Activated T-helper 17 cell treated with anti-CD3 and anti-CD28 coated beads, Interleukin-2, amount 50 U/mL, for 72 hours (primary cell): ENCODE measurements at regions not wholly inside any gene's neighbourhood (a gene's known extent, or its start where the extent isn't known, plus 50 kb on each side); places are given as distances from the start of the nearest gene placed in this dataset.

Experiments
- ATAC-seq: fragments of 150-1000 bp; cut with Tn5 transposase; replicated peaks from 2 replicates; pipeline ENCODE4 v1.10.0; 2021; ENCODE audit warnings: mild to moderate bottlenecking, moderate library complexity
- H3K27ac Mint-ChIP-seq: one replicate; pipeline ENCODE4 v1.8.0; 2022; ENCODE audit warnings: mixed read lengths
- H3K27me3 Mint-ChIP-seq: one replicate; pipeline ENCODE4 v1.8.0; 2022; ENCODE audit warnings: mixed read lengths
- H3K36me3 Mint-ChIP-seq: one replicate; pipeline ENCODE4 v1.8.0; 2022; ENCODE audit warnings: low read depth, mild to moderate bottlenecking, mixed read lengths
- H3K4me1 Mint-ChIP-seq: one replicate; pipeline ENCODE4 v1.8.0; 2022; ENCODE audit warnings: mixed read lengths
- H3K4me3 Mint-ChIP-seq: one replicate; pipeline ENCODE4 v1.8.0; 2022; ENCODE audit warnings: mild to moderate bottlenecking, mixed read lengths
- H3K9me3 Mint-ChIP-seq: one replicate; pipeline ENCODE4 v1.8.0; 2022; ENCODE audit warnings: mixed read lengths

DNA sequence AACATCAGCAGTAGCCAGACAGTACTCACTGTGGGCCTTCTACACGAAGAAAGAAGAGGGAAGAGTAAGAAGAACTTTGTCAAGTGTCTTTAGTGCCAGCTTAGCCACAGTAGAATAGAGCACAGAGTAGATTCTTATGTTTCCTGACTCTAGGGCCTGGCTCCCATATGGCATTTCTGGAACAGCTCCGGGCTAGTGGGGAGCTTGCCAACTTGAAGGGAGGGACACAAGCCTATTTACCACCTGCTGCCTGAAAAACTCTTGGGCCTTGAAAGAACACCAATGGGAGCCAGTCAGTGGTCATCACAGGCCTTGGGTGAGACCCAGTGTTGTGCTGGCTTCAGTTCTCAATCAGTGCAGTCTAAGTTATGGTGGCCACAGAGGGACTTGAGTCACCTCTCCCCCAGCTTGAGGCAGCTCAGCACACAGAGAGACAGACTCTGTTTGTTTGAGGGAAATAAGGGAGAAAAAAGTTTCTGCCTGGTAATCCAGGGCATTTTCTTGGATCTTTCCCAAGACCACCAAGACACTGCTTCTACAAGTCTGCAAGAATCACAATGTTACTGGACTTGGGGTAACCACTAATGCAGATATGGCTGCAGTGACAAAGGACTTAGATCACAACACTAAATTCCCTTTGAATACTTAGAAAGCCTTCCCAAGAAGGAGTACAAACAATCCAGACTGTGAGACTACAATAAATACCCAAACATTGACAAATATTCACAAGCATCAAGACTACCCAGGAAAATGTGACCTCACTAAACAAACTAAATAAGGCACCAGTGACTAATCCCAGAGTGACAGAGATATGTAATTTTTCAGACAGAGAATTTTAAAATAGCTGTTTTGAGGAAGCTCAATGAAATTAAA lies 261.0 kb upstream of the NDST3 start:
- H3K27me3 Mint-ChIP-seq = no peaks in the 10 kb centered on the region
- peaks cover 8% of the 10 kb centered on the region for H3K9me3 Mint-ChIP-seq
- H3K4me1 Mint-ChIP-seq = no peaks in the 10 kb centered on the region
- no peak overlapping the region for H3K27ac Mint-ChIP-seq
- no peaks in the 10 kb centered on the region for H3K36me3 Mint-ChIP-seq
- ATAC-seq = no peak
- H3K4me3 Mint-ChIP-seq = no peak overlapping the region

DNA sequence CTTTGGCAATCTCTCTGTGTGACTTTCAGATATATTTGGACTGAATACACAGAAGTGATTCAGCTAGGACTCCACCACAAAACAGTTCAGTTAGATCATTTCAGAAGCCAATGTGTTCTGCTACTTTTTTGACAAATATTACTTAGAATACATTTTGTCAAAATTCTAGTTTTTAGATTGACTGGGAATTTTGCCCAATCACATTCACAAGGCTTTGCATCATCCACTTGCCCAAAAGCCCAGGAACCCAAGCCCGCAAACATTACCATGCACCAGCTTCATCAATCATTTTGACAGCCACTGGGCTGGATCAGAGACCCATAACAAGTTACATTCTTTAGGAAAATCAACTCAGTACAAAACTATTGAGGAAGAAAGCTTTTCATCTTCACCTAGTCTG lies 256.6 kb upstream of the NDST3 start:
- no peaks in the 10 kb centered on the region for H3K4me1 Mint-ChIP-seq
- H3K36me3 Mint-ChIP-seq = no peaks in the 10 kb centered on the region
- H3K9me3 Mint-ChIP-seq = peaks cover 5% of the 10 kb centered on the region
- no peak for ATAC-seq
- H3K27ac Mint-ChIP-seq = no peak overlapping the region
- no peak overlapping the region for H3K4me3 Mint-ChIP-seq
- H3K27me3 Mint-ChIP-seq = no peaks in the 10 kb centered on the region

- ATAC-seq = no peak
- H3K36me3 Mint-ChIP-seq = no peaks in the 10 kb centered on the region
- H3K9me3 Mint-ChIP-seq = peaks cover 3% of the 10 kb centered on the region
- no peak overlapping the region for H3K4me3 Mint-ChIP-seq
- H3K4me1 Mint-ChIP-seq = no peaks in the 10 kb centered on the region
- H3K27ac Mint-ChIP-seq = no peak overlapping the region
- no peaks in the 10 kb centered on the region for H3K27me3 Mint-ChIP-seq
Measured at GRCh38 chr4:117783716-117784115, 250.6 kb upstream of the NDST3 start.

DNA sequence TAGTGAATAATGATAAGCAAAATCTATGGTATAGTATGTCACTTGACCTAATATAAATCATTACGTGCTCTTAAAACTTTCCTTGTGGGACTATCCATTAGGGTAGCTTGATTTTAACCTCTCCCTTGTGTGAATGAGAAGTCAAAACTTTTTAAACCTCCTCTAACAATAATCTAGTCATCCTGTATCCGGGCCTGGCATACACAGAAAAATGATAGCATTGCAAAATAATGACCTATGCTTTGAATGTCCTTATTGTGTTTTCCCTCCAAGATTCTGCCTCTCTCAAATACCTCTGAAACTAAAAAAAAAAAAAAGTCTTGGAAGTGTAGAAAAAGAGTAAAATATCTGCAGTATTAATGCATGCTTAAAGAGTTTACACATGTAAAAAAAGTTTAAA lies 250.0 kb upstream of the NDST3 start:
- Mint-ChIP-seq H3K4me1 (no peaks in the 10 kb centered on the region), H3K27ac (no peak overlapping the region), H3K36me3 (no peaks in the 10 kb centered on the region), H3K4me3 (no peak overlapping the region), H3K9me3 (peaks cover 3% of the 10 kb centered on the region), H3K27me3 (no peaks in the 10 kb centered on the region)
- ATAC-seq = no peak

GRCh38 chr4:117786566-117786965 lies 247.7 kb upstream of the NDST3 start:
- Mint-ChIP-seq H3K4me1 (no peaks in the 10 kb centered on the region), H3K27me3 (no peaks in the 10 kb centered on the region), H3K27ac (no peak overlapping the region), H3K4me3 (no peak overlapping the region), H3K36me3 (no peaks in the 10 kb centered on the region), H3K9me3 (peaks cover 3% of the 10 kb centered on the region)
- no peak for ATAC-seq

DNA sequence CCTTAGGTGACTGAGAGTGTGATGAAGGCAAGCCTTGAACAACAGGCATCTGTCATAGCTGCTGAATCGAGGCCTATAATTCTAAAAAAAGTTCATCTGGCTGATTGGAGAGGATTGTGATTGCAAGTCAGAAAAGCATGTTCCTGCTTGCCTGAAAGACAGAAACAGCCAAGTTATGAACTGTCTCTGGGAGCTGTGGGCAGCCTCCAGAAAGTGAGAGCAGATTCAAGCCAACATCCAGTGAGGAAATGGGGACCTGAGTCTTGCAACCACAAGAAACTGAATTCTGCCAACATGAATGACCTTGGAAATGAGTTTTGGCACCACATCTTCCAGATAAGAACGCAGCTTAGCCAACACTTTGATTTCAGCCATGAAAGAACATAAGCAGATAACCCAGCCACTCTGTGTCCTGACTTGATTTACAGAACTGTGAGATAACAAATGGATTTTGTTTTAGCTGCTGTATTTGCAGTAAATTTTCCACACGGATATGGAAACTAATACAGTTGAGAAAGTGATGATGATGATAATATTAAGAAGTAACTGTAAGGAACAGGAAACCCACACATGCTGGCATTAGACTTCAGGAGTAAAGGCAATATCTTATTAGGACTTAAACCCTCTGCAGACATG lies 240.3 kb upstream of the NDST3 start:
- no peaks in the 10 kb centered on the region for H3K27me3 Mint-ChIP-seq
- no peak for ATAC-seq
- no peaks in the 10 kb centered on the region for H3K36me3 Mint-ChIP-seq
- no peaks in the 10 kb centered on the region for H3K4me1 Mint-ChIP-seq
- H3K4me3 Mint-ChIP-seq = no peak overlapping the region
- H3K9me3 Mint-ChIP-seq = no peaks in the 10 kb centered on the region
- H3K27ac Mint-ChIP-seq = no peak overlapping the region

- Mint-ChIP-seq H3K4me3 (no peak overlapping the region), H3K9me3 (no peaks in the 10 kb centered on the region), H3K36me3 (no peaks in the 10 kb centered on the region)
Measured at GRCh38 chr4:117796677-117797076, 237.6 kb upstream of the NDST3 start.

DNA sequence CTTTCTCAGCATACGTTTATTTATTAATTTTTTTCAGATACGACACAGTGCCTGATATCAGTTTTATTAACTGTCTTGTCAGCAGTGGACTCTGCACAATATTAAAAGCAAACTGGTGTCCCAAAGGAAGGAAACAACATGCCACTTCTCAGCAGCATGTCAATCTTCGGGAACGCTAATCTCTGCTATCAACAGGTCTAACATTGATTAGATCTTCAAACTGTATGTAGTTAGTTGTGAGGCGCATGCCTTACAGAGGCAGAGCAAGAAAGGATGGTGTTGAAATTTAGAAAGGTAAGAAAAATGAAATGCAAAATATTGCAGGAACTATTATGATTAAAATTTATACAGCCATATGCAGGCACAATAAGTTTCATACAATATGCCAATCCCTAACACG lies 233.7 kb upstream of the NDST3 start:
- Mint-ChIP-seq H3K4me3 (no peak overlapping the region), H3K27me3 (no peaks in the 10 kb centered on the region), H3K4me1 (no peaks in the 10 kb centered on the region), H3K9me3 (no peaks in the 10 kb centered on the region), H3K36me3 (no peaks in the 10 kb centered on the region), H3K27ac (no peak overlapping the region)
- no peak for ATAC-seq

More at GRCh38 chr4:117796677-117797076, 237.6 kb upstream of the NDST3 start:
- Mint-ChIP-seq H3K4me1 (no peaks in the 10 kb centered on the region), H3K27ac (no peak overlapping the region), H3K27me3 (no peaks in the 10 kb centered on the region)
- ATAC-seq = no peak

GRCh38 chr4:117801756-117802155 lies 232.5 kb upstream of the NDST3 start:
- no peaks in the 10 kb centered on the region for H3K27me3 Mint-ChIP-seq
- H3K4me1 Mint-ChIP-seq = no peaks in the 10 kb centered on the region
- ATAC-seq = no peak
- no peak overlapping the region for H3K27ac Mint-ChIP-seq
- H3K36me3 Mint-ChIP-seq = no peaks in the 10 kb centered on the region
- H3K9me3 Mint-ChIP-seq = no peaks in the 10 kb centered on the region
- H3K4me3 Mint-ChIP-seq = no peak overlapping the region

- no peak overlapping the region for H3K27ac Mint-ChIP-seq
- no peak overlapping the region for H3K4me3 Mint-ChIP-seq
- no peak for ATAC-seq
- no peaks in the 10 kb centered on the region for H3K4me1 Mint-ChIP-seq
- no peaks in the 10 kb centered on the region for H3K27me3 Mint-ChIP-seq
- H3K36me3 Mint-ChIP-seq = no peaks in the 10 kb centered on the region
- H3K9me3 Mint-ChIP-seq = no peaks in the 10 kb centered on the region
Measured at GRCh38 chr4:117811731-117812130, 222.6 kb upstream of the NDST3 start.

DNA sequence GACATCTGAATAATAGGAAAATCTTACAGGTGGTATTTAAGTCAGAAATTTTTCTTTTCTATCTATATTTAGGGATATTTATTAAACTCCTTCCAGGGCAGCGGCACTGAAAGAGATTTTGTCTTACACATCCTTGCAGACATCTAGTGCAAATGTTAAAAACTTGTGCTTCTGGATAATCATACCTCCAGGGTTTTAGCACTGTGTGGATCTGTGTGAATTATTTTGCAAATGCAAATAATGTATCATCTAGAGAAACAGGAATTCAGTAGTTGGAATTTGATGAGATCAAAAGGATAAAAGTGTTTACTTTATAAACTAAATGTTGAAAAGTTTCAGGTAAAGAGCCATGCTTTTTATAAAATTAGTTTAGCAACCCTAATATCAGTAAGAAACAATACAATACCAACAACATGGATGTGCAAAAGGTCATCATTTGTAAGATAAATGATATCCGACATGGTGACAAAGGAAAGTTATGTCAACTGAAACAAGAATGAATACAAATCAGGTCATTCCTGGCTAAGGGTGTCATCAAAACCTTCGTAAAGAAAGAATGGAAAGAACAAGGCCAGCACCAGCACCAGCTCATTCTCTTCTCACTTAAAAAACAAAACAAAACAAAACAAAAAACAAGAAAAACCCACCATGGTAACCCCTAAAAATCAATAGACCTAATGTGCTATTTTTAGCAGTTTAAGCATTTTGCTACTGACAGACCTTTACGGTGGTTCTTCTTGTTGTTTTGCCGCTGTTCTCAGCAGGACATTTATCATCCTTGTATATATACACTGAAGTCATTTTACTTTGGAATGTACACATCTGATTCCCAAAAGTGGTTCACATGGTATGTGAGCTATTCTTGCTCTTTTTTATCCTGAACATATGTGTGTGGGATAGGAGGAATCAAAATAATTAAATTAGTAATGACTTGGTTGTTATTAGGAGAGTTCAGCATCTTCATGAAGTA lies 219.7 kb upstream of the NDST3 start:
- H3K9me3 Mint-ChIP-seq = no peaks in the 10 kb centered on the region
- no peak overlapping the region for H3K4me3 Mint-ChIP-seq
- H3K27me3 Mint-ChIP-seq = no peaks in the 10 kb centered on the region
- H3K27ac Mint-ChIP-seq = no peak overlapping the region
- no peak for ATAC-seq
- H3K4me1 Mint-ChIP-seq = no peaks in the 10 kb centered on the region
- H3K36me3 Mint-ChIP-seq = no peaks in the 10 kb centered on the region

DNA sequence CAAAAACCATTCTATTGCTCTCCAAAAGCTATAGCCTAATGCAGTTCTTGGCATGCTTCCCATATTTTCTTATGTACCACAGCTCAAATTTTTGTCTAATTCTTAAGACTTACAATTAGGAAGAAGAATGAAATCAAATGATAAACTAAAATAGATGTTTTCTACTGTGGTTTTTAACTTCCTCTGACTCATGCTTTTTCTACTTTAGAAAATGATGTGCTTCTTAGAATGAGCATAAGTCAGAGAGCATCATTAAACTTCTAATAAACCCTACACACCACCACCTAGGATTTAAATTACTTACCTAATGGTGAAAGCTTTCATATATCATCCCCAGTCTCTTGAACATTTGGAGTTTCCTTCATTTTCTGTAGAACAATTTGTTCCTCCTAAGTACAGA lies 217.0 kb upstream of the NDST3 start:
- no peak for ATAC-seq
- Mint-ChIP-seq H3K9me3 (no peaks in the 10 kb centered on the region), H3K36me3 (no peaks in the 10 kb centered on the region), H3K4me3 (no peak overlapping the region), H3K27ac (no peak overlapping the region), H3K27me3 (no peaks in the 10 kb centered on the region), H3K4me1 (no peaks in the 10 kb centered on the region)

- no peaks in the 10 kb centered on the region for H3K27me3 Mint-ChIP-seq
- H3K4me1 Mint-ChIP-seq = no peaks in the 10 kb centered on the region
- no peaks in the 10 kb centered on the region for H3K9me3 Mint-ChIP-seq
- H3K4me3 Mint-ChIP-seq = no peak overlapping the region
- ATAC-seq = no peak
- H3K36me3 Mint-ChIP-seq = no peaks in the 10 kb centered on the region
- no peak overlapping the region for H3K27ac Mint-ChIP-seq
Measured at GRCh38 chr4:117821834-117822233, 212.5 kb upstream of the NDST3 start.

- Mint-ChIP-seq H3K4me3 (no peak overlapping the region), H3K9me3 (no peaks in the 10 kb centered on the region), H3K36me3 (no peaks in the 10 kb centered on the region), H3K4me1 (no peaks in the 10 kb centered on the region), H3K27me3 (no peaks in the 10 kb centered on the region), H3K27ac (no peak overlapping the region)
- ATAC-seq = no peak
Measured at GRCh38 chr4:117823388-117823787, 210.9 kb upstream of the NDST3 start.
